ENCODE measurements at regions not wholly inside any gene's neighbourhood (a gene's known extent, or its start where the extent isn't known, plus 50 kb on each side); places are given as distances from the start of the nearest gene placed in this dataset.

DNA sequence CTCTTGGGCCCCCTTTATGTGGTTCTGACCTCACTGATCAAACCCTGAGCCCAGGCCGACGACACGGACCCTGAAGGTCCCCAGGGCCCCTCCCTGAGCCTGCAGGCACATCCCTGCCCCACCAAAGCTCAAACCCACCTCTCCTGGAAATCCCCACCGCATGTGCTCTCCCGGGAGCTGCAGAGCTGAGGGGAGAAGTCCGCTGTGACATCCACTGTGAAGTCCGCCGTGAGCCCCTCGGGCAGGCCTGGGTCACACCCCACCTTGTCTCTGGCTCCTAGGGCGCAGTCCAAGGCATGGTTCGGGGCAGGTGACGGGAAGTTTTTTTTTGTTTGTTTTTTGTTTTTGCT is 100.2 kb downstream of the MICALL2 start:
- TF ChIP-seq, protein P1, sequence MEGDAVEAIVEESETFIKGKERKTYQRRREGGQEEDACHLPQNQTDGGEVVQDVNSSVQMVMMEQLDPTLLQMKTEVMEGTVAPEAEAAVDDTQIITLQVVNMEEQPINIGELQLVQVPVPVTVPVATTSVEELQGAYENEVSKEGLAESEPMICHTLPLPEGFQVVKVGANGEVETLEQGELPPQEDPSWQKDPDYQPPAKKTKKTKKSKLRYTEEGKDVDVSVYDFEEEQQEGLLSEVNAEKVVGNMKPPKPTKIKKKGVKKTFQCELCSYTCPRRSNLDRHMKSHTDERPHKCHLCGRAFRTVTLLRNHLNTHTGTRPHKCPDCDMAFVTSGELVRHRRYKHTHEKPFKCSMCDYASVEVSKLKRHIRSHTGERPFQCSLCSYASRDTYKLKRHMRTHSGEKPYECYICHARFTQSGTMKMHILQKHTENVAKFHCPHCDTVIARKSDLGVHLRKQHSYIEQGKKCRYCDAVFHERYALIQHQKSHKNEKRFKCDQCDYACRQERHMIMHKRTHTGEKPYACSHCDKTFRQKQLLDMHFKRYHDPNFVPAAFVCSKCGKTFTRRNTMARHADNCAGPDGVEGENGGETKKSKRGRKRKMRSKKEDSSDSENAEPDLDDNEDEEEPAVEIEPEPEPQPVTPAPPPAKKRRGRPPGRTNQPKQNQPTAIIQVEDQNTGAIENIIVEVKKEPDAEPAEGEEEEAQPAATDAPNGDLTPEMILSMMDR (IDR thresholded peaks at IDR 0.05; ENCODE audit: borderline replicate concordance, extremely low read depth, low read length, poor library complexity, severe bottlenecking) = no peak
- no peak for TF ChIP-seq EZH2 (IDR thresholded peaks at IDR 0.05; ENCODE audit: borderline replicate concordance, low read depth, low read length, severe bottlenecking)

Measured in DND-41 (cell line).